ENCODE measurements at regions not wholly inside any gene's neighbourhood (a gene's known extent, or its start where the extent isn't known, plus 50 kb on each side); places are given as distances from the start of the nearest gene placed in this dataset.

GRCh38 chr13:22198001-22198400, 527.1 kb downstream of the FGF9 start:
- Histone ChIP-seq H3K4me1 (ENCODE audit: control insufficient read depth in 2 of 2, insufficient read depth in 2 of 2, low read length in 2 of 2) (peaks cover 2% of the 10 kb centered on the region in 2 donors), H3K9ac (ENCODE audit: low read depth in 1 of 2, low read length in 2 of 2) (no peak overlapping the region), H3K27me3 (ENCODE audit: control insufficient read depth in 2 of 2, insufficient read depth in 2 of 2, low read length in 2 of 2) (no peaks in the 10 kb centered on the region), H3K9me3 (ENCODE audit: control insufficient read depth in 2 of 2, low read length in 2 of 2) (no peaks in the 10 kb centered on the region), H3K36me3 (ENCODE audit: control insufficient read depth in 2 of 2, insufficient read depth in 2 of 2, low read length in 2 of 2) (no peaks in the 10 kb centered on the region), H3K27ac (ENCODE audit: low read depth in 2 of 2, low read length in 2 of 2) (no peak overlapping the region), H3K4me3 (ENCODE audit: low read length in 2 of 2) (no peak overlapping the region)

DNA sequence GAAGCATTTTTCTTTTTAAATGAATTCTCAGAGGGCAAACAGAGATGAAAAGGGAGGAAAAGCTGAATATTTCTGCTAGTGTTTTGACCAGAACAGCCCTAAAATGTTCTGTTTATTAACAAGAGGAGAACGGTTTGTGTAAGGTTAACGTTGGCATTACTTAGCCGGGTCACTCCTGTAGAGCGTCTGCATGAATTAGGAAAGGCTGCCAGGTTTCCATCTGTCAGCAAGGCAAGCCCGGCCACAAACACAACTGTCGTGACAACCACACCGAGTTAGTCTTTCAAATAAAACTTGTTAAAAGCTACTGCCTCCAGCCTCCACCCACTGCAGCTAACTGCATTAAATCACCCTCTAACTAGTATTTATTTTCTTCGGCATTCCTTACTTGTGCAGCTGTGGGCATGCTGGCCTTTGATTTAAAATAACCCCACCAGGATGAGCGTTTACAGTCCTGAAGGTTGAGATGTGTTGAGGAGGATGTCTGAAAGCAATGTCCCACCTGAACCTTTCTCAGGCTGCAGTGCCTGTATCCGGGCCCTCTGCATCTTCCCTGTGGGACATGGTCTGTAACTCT, 527.9 kb downstream of the FGF9 start:
- H3K27me3 ChIP-seq (ENCODE audit: control insufficient read depth in 2 of 2, insufficient read depth in 2 of 2, low read length in 2 of 2): no peaks in the 10 kb centered on the region
- H3K9me3 ChIP-seq (ENCODE audit: control insufficient read depth in 2 of 2, low read length in 2 of 2): no peaks in the 10 kb centered on the region
- no peak overlapping the region for H3K27ac ChIP-seq (ENCODE audit: low read depth in 2 of 2, low read length in 2 of 2)
- no peak overlapping the region for H3K9ac ChIP-seq (ENCODE audit: low read depth in 1 of 2, low read length in 2 of 2)
- no peak overlapping the region for H3K4me3 ChIP-seq (ENCODE audit: low read length in 2 of 2)
- H3K4me1 ChIP-seq (ENCODE audit: control insufficient read depth in 2 of 2, insufficient read depth in 2 of 2, low read length in 2 of 2): peaks cover 2% of the 10 kb centered on the region in 2 donors
- H3K36me3 ChIP-seq (ENCODE audit: control insufficient read depth in 2 of 2, insufficient read depth in 2 of 2, low read length in 2 of 2): no peaks in the 10 kb centered on the region

GRCh38 chr13:22200440-22200839, 529.6 kb downstream of the FGF9 start:
- Histone ChIP-seq H3K9me3 (ENCODE audit: control insufficient read depth in 2 of 2, low read length in 2 of 2) (no peaks in the 10 kb centered on the region), H3K36me3 (ENCODE audit: control insufficient read depth in 2 of 2, insufficient read depth in 2 of 2, low read length in 2 of 2) (no peaks in the 10 kb centered on the region), H3K27me3 (ENCODE audit: control insufficient read depth in 2 of 2, insufficient read depth in 2 of 2, low read length in 2 of 2) (no peaks in the 10 kb centered on the region), H3K9ac (ENCODE audit: low read depth in 1 of 2, low read length in 2 of 2) (no peak overlapping the region), H3K27ac (ENCODE audit: low read depth in 2 of 2, low read length in 2 of 2) (no peak overlapping the region), H3K4me1 (ENCODE audit: control insufficient read depth in 2 of 2, insufficient read depth in 2 of 2, low read length in 2 of 2) (peaks cover 2% of the 10 kb centered on the region in 2 donors), H3K4me3 (ENCODE audit: low read length in 2 of 2) (no peak overlapping the region)

DNA sequence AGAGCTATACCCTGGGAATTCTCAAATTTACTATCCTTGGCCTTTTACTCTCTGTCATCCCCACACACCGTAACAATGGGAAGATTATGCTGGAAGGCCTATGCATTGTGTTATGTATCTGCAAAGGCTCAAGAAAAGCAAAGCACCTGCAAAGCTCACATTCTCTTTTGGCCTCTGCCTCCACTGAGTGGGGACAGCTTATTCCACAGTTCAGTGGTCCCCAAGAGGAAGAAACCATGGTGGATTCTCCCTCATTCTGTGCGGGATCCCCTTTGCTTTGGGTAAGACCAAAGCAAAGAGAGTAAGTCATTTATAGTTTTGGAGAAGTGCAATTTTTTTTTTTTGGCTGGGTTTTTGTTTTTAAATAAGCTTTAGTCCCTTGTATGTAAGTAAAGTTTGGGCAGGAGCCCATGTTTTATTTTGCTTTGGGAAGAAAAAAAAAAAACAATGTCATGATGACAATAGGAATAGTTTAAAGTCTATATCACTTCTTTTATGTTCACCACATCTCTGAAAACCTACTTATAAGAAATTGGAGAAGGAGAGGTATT, 530.6 kb downstream of the FGF9 start:
- H3K4me3 ChIP-seq (ENCODE audit: low read length in 2 of 2): no peak overlapping the region
- no peak overlapping the region for H3K9ac ChIP-seq (ENCODE audit: low read depth in 1 of 2, low read length in 2 of 2)

DNA sequence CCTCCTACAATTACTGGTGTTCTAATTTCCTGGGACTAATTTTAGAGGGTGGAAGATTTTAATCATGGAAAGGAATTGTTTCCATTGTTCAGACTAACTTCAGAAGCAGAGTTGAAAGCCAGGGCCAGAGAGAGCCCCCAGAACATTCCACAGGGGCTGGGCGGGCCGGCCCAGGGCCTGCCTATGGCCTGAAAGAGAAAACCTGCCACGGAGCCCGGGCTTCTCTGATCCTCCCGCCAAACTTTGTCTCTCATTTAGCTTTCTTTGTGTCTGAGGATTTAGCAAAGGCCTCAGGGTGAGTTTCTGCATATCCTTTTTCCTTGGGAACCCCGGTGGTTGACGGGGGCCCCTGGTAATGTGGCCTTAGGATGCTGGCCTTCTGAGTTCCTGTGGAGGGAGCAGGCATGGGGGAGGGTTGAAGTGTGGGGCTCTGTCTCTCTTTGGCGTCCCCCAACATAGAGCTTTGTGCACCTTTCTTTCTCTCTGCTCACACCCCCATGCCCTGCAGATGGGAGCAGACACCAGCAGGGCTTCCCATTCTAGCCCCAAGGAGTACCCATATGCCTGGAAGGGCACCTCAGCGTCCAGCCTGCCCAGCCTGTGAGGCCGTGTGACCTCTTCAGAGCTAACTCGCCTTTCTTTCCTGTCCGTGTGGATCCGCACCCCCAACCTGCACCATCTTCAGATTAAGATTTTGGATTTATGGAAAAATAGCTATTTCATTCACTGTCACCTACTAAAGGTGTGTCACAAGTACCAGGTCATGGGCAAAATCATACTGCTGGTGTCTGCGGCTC, 539.5 kb downstream of the FGF9 start:
- no peaks in the 10 kb centered on the region for H3K4me1 ChIP-seq (ENCODE audit: control insufficient read depth in 2 of 2, insufficient read depth in 2 of 2, low read length in 2 of 2)
- no peak overlapping the region for H3K9ac ChIP-seq (ENCODE audit: low read depth in 1 of 2, low read length in 2 of 2)
- no peak overlapping the region for H3K4me3 ChIP-seq (ENCODE audit: low read length in 2 of 2)
- H3K27ac ChIP-seq (ENCODE audit: low read depth in 2 of 2, low read length in 2 of 2): no peak overlapping the region
- H3K27me3 ChIP-seq (ENCODE audit: control insufficient read depth in 2 of 2, insufficient read depth in 2 of 2, low read length in 2 of 2): no peaks in the 10 kb centered on the region
- H3K36me3 ChIP-seq (ENCODE audit: control insufficient read depth in 2 of 2, insufficient read depth in 2 of 2, low read length in 2 of 2): no peaks in the 10 kb centered on the region
- H3K9me3 ChIP-seq (ENCODE audit: control insufficient read depth in 2 of 2, low read length in 2 of 2): no peaks in the 10 kb centered on the region

More for the DNA sequence above, 530.6 kb downstream of the FGF9 start:
- no peaks in the 10 kb centered on the region for H3K27me3 ChIP-seq (ENCODE audit: control insufficient read depth in 2 of 2, insufficient read depth in 2 of 2, low read length in 2 of 2)
- peaks cover 2% of the 10 kb centered on the region in 2 donors for H3K4me1 ChIP-seq (ENCODE audit: control insufficient read depth in 2 of 2, insufficient read depth in 2 of 2, low read length in 2 of 2)
- no peak overlapping the region for H3K27ac ChIP-seq (ENCODE audit: low read depth in 2 of 2, low read length in 2 of 2)
- H3K36me3 ChIP-seq (ENCODE audit: control insufficient read depth in 2 of 2, insufficient read depth in 2 of 2, low read length in 2 of 2): no peaks in the 10 kb centered on the region
- H3K9me3 ChIP-seq (ENCODE audit: control insufficient read depth in 2 of 2, low read length in 2 of 2): no peaks in the 10 kb centered on the region

- Histone ChIP-seq H3K36me3 (ENCODE audit: control insufficient read depth in 2 of 2, insufficient read depth in 2 of 2, low read length in 2 of 2) (no peaks in the 10 kb centered on the region), H3K27me3 (ENCODE audit: control insufficient read depth in 2 of 2, insufficient read depth in 2 of 2, low read length in 2 of 2) (no peaks in the 10 kb centered on the region), H3K9me3 (ENCODE audit: control insufficient read depth in 2 of 2, low read length in 2 of 2) (no peaks in the 10 kb centered on the region), H3K4me1 (ENCODE audit: control insufficient read depth in 2 of 2, insufficient read depth in 2 of 2, low read length in 2 of 2) (no peaks in the 10 kb centered on the region), H3K9ac (ENCODE audit: low read depth in 1 of 2, low read length in 2 of 2) (no peak overlapping the region), H3K4me3 (ENCODE audit: low read length in 2 of 2) (no peak overlapping the region), H3K27ac (ENCODE audit: low read depth in 2 of 2, low read length in 2 of 2) (no peak overlapping the region)
These were observed 541.0 kb downstream of the FGF9 start for GRCh38 chr13:22211876-22212275.

- Histone ChIP-seq H3K9ac (ENCODE audit: low read depth in 1 of 2, low read length in 2 of 2) (no peak overlapping the region), H3K9me3 (ENCODE audit: control insufficient read depth in 2 of 2, low read length in 2 of 2) (no peaks in the 10 kb centered on the region), H3K4me3 (ENCODE audit: low read length in 2 of 2) (no peak overlapping the region), H3K36me3 (ENCODE audit: control insufficient read depth in 2 of 2, insufficient read depth in 2 of 2, low read length in 2 of 2) (no peaks in the 10 kb centered on the region), H3K27ac (ENCODE audit: low read depth in 2 of 2, low read length in 2 of 2) (no peak overlapping the region), H3K27me3 (ENCODE audit: control insufficient read depth in 2 of 2, insufficient read depth in 2 of 2, low read length in 2 of 2) (no peaks in the 10 kb centered on the region), H3K4me1 (ENCODE audit: control insufficient read depth in 2 of 2, insufficient read depth in 2 of 2, low read length in 2 of 2) (no peaks in the 10 kb centered on the region)
These were observed 541.7 kb downstream of the FGF9 start for GRCh38 chr13:22212576-22212975.

GRCh38 chr13:22214184-22214583, 543.3 kb downstream of the FGF9 start:
- no peak overlapping the region for H3K9ac ChIP-seq (ENCODE audit: low read depth in 1 of 2, low read length in 2 of 2)
- no peaks in the 10 kb centered on the region for H3K4me1 ChIP-seq (ENCODE audit: control insufficient read depth in 2 of 2, insufficient read depth in 2 of 2, low read length in 2 of 2)
- H3K4me3 ChIP-seq (ENCODE audit: low read length in 2 of 2): no peak overlapping the region
- no peaks in the 10 kb centered on the region for H3K9me3 ChIP-seq (ENCODE audit: control insufficient read depth in 2 of 2, low read length in 2 of 2)
- no peaks in the 10 kb centered on the region for H3K27me3 ChIP-seq (ENCODE audit: control insufficient read depth in 2 of 2, insufficient read depth in 2 of 2, low read length in 2 of 2)
- no peak overlapping the region for H3K27ac ChIP-seq (ENCODE audit: low read depth in 2 of 2, low read length in 2 of 2)
- no peaks in the 10 kb centered on the region for H3K36me3 ChIP-seq (ENCODE audit: control insufficient read depth in 2 of 2, insufficient read depth in 2 of 2, low read length in 2 of 2)

DNA sequence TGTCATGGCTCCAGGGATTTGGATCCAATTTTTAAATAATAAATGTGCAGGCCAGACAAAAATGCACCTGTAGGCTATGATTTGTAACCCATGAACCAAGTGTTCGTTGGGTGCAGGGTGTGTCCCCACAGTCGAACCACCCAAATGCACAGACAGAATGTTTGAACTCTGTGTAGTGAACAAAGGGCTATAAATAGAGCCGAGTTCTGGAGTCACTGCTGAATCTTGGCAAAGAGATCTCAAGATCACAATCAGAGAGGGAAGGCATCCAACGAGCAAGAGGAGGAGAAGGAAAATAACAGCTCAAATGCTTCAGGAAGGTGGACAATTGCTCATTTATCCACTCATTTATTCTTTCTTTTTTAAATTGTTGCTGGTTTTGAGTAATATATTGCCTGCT, 547.9 kb downstream of the FGF9 start:
- Histone ChIP-seq H3K27me3 (ENCODE audit: control insufficient read depth in 2 of 2, insufficient read depth in 2 of 2, low read length in 2 of 2) (no peaks in the 10 kb centered on the region), H3K4me1 (ENCODE audit: control insufficient read depth in 2 of 2, insufficient read depth in 2 of 2, low read length in 2 of 2) (peaks cover 2% of the 10 kb centered on the region in 2 donors), H3K9me3 (ENCODE audit: control insufficient read depth in 2 of 2, low read length in 2 of 2) (no peaks in the 10 kb centered on the region), H3K36me3 (ENCODE audit: control insufficient read depth in 2 of 2, insufficient read depth in 2 of 2, low read length in 2 of 2) (no peaks in the 10 kb centered on the region), H3K4me3 (ENCODE audit: low read length in 2 of 2) (no peak overlapping the region), H3K27ac (ENCODE audit: low read depth in 2 of 2, low read length in 2 of 2) (no peak overlapping the region), H3K9ac (ENCODE audit: low read depth in 1 of 2, low read length in 2 of 2) (no peak overlapping the region)

DNA sequence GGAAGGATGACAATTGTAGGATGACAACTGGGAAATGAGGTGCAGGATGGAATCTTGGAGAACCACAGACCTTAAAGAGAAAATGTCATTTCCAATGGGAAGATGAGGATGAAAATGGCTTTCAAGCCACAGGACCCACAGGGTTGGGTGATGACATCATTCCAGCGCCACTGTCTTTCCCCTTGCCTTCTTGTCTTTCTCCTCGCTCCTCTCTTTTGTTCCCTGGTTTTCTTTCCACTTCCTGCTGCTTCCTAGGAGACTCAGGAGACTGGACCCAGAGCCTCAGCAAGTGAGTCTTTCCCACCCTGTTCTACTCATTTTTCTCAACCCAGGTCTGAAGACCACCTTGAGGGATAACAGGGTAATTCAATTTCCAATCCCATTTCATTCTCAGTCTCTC, 548.8 kb downstream of the FGF9 start:
- Histone ChIP-seq H3K9ac (ENCODE audit: low read depth in 1 of 2, low read length in 2 of 2) (no peak overlapping the region), H3K27me3 (ENCODE audit: control insufficient read depth in 2 of 2, insufficient read depth in 2 of 2, low read length in 2 of 2) (no peaks in the 10 kb centered on the region), H3K9me3 (ENCODE audit: control insufficient read depth in 2 of 2, low read length in 2 of 2) (no peaks in the 10 kb centered on the region), H3K4me3 (ENCODE audit: low read length in 2 of 2) (no peak overlapping the region), H3K27ac (ENCODE audit: low read depth in 2 of 2, low read length in 2 of 2) (no peak overlapping the region), H3K4me1 (ENCODE audit: control insufficient read depth in 2 of 2, insufficient read depth in 2 of 2, low read length in 2 of 2) (peaks cover 2% of the 10 kb centered on the region in 2 donors), H3K36me3 (ENCODE audit: control insufficient read depth in 2 of 2, insufficient read depth in 2 of 2, low read length in 2 of 2) (no peaks in the 10 kb centered on the region)

Measured in mucosa of rectum (tissue), 2 donors.